ENCODE measurements at regions not wholly inside any gene's neighbourhood (a gene's known extent, or its start where the extent isn't known, plus 50 kb on each side); places are given as distances from the start of the nearest gene placed in this dataset.

DNA sequence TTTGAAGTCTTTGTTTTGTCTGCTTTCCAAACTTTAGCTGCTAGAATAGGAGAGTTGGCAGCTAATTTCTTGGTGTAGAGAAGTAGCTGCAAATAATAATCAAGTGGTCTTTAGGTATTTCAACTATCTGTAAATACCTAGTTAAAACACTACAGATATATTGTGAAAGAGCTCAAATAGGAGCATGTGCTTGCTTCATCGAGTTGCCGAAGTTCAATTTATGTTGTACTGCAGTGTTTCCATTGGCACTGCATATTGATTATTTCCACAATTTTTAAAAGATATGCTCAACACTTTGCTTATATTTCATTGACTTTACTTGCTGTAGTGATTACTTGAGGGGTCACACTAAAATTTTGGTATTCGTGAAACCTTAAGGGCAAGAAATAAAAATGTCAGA lies 131.6 kb upstream of the BMP4 start:
- Mint-ChIP-seq H3K4me1 (ENCODE audit: low read depth) (peaks cover 14% of the 10 kb centered on the region; the same call in 1 of the 2 replicates), H3K9me3 (no peaks in the 10 kb centered on the region), H3K27ac (no peak overlapping the region), H3K4me3 (no peak overlapping the region), H3K36me3 (ENCODE audit: low read depth) (no peaks in the 10 kb centered on the region; the same call in 1 of the 2 replicates), H3K27me3 (ENCODE audit: insufficient read depth) (peaks cover 3% of the 10 kb centered on the region; the same call in 1 of the 2 replicates)
- no peak for DNase-seq
- no peak for TF ChIP-seq CTCF (IDR thresholded peaks at IDR 0.05)

GRCh38 chr14:54090274-54090673 lies 133.6 kb upstream of the BMP4 start:
- Mint-ChIP-seq H3K36me3 (ENCODE audit: low read depth) (peaks cover 16% of the 10 kb centered on the region), H3K27ac (no peak overlapping the region), H3K4me1 (ENCODE audit: low read depth) (peaks cover 9% of the 10 kb centered on the region; the same call in 1 of the 2 replicates), H3K9me3 (peaks cover 19% of the 10 kb centered on the region), H3K27me3 (ENCODE audit: insufficient read depth) (peaks cover 3% of the 10 kb centered on the region; the same call in 1 of the 2 replicates), H3K4me3 (no peak overlapping the region)
- no peak for DNase-seq
- TF ChIP-seq CTCF (IDR thresholded peaks at IDR 0.05): no peak

GRCh38 chr14:54094765-54095164 lies 138.1 kb upstream of the BMP4 start:
- H3K4me3 Mint-ChIP-seq: no peak overlapping the region
- no peak for DNase-seq
- no peak overlapping the region for H3K27ac Mint-ChIP-seq

DNA sequence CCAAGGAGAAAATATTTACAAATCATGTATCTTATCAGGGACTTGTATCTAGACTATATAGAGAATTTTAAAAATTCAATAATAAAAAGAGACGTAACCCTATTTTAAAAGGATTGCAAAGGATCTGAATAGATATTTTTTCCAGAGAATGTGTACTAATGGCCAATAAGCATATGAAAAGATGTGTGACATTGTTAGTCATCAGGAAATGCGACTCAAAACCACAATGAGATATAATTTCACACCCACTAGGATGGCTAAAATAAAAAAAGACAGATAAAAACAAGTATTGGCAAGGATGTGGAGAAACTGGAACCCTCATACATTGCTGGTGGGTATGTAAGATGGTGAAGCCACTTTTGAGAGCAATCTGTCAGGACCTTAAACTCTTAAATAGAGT lies 141.9 kb upstream of the BMP4 start:
- H3K4me3 Mint-ChIP-seq: no peak overlapping the region
- H3K9me3 Mint-ChIP-seq: peaks cover 28% of the 10 kb centered on the region
- no peak overlapping the region for H3K27ac Mint-ChIP-seq
- TF ChIP-seq CTCF (IDR thresholded peaks at IDR 0.05): no peak
- peaks cover 14% of the 10 kb centered on the region for H3K36me3 Mint-ChIP-seq (ENCODE audit: low read depth)
- no peaks in the 10 kb centered on the region for H3K4me1 Mint-ChIP-seq (ENCODE audit: low read depth)
- no peak for DNase-seq
- H3K27me3 Mint-ChIP-seq (ENCODE audit: insufficient read depth): peaks cover 2% of the 10 kb centered on the region; the same call in 1 of the 2 replicates

More at GRCh38 chr14:54094765-54095164, 138.1 kb upstream of the BMP4 start:
- H3K36me3 Mint-ChIP-seq (ENCODE audit: low read depth): peaks cover 16% of the 10 kb centered on the region
- no peaks in the 10 kb centered on the region; the same call in 1 of the 2 replicates for H3K27me3 Mint-ChIP-seq (ENCODE audit: insufficient read depth)
- no peaks in the 10 kb centered on the region for H3K4me1 Mint-ChIP-seq (ENCODE audit: low read depth)
- no peak for TF ChIP-seq CTCF (IDR thresholded peaks at IDR 0.05)
- H3K9me3 Mint-ChIP-seq: peaks cover 30% of the 10 kb centered on the region

- H3K4me1 Mint-ChIP-seq (ENCODE audit: low read depth): peaks cover 9% of the 10 kb centered on the region
- no peak for TF ChIP-seq CTCF (IDR thresholded peaks at IDR 0.05)
- no peaks in the 10 kb centered on the region for H3K36me3 Mint-ChIP-seq (ENCODE audit: low read depth)
- H3K27me3 Mint-ChIP-seq (ENCODE audit: insufficient read depth): peaks cover 2% of the 10 kb centered on the region; the same call in 1 of the 2 replicates
- no peaks in the 10 kb centered on the region for H3K9me3 Mint-ChIP-seq
- H3K27ac Mint-ChIP-seq: no peak overlapping the region
- DNase-seq: no peak
- no peak overlapping the region for H3K4me3 Mint-ChIP-seq
Measured at GRCh38 chr14:54102051-54102456, 145.4 kb upstream of the BMP4 start.

- TF ChIP-seq CTCF (IDR thresholded peaks at IDR 0.05): no peak
- H3K27me3 Mint-ChIP-seq (ENCODE audit: insufficient read depth): peaks cover 2% of the 10 kb centered on the region; the same call in 1 of the 2 replicates
- peaks cover 14% of the 10 kb centered on the region for H3K4me1 Mint-ChIP-seq (ENCODE audit: low read depth)
- H3K27ac Mint-ChIP-seq: no peak overlapping the region
- no peaks in the 10 kb centered on the region for H3K9me3 Mint-ChIP-seq
- no peaks in the 10 kb centered on the region for H3K36me3 Mint-ChIP-seq (ENCODE audit: low read depth)
- DNase-seq: no peak
- H3K4me3 Mint-ChIP-seq: no peak overlapping the region
Measured at GRCh38 chr14:54102530-54102929, 145.9 kb upstream of the BMP4 start.
